Common myeloid progenitor, CD34-positive (primary cell): ENCODE measurements at regions not wholly inside any gene's neighbourhood (a gene's known extent, or its start where the extent isn't known, plus 50 kb on each side); places are given as distances from the start of the nearest gene placed in this dataset.
A peak's percentile ranks its signal among the peaks of the same experiment; 100 is the strongest.

ENCODE experiments used
- CTCF ChIA-PET: fragments of 350-600 bp; sonication (Branson Sonifier 250); formaldehyde crosslinking; loops from one replicate; lab custom pipeline; 2021; ENCODE audit warnings: antibody characterized with exemption; lab: Charles Lee
- POLR2A ChIA-PET: fragments of 350-600 bp; sonication (Branson Sonifier 250); formaldehyde crosslinking; loops from one replicate; lab custom pipeline; 2021; ENCODE audit warnings: antibody characterized with exemption; lab: Charles Lee
- DNase-seq, 3 donors: peaks; one replicate each; pipeline versions ENCODE4 v3.0.0 to v3.0.0-alpha.2; 2013
- H3K27ac ChIP-seq, 2 experiments: 1 replicate in 1 of 2; 2 replicates in 1 of 2; pipeline ENCODE4 v1.7.0; 2013; ENCODE audit warnings: inconsistent platforms in 2 of 2, low read length in 2 of 2, mild to moderate bottlenecking in 2 of 2, low read depth in 1 of 2, moderate library complexity in 1 of 2; ENCODE audit not compliant: severe bottlenecking in 2 of 2, insufficient read depth in 1 of 2, poor library complexity in 1 of 2
- H3K27me3 ChIP-seq, 5 experiments: replicated peaks in 2 of 5; 1 replicate in 3 of 5; 2 replicates in 2 of 5; pipeline versions ENCODE4 v1.6.1 to v1.7.0; 2013; ENCODE audit warnings: low read length in 4 of 5, mild to moderate bottlenecking in 2 of 5, moderate library complexity in 2 of 5, inconsistent platforms in 1 of 5; ENCODE audit not compliant: insufficient read depth in 5 of 5, control insufficient read depth in 4 of 5
- H3K36me3 ChIP-seq, 4 experiments: 1 replicate in 2 of 4; 2 replicates in 2 of 4; pipeline versions ENCODE4 v1.6.1 to v1.7.0; 2013; ENCODE audit warnings: low read length in 3 of 4, control low read depth in 1 of 4, mild to moderate bottlenecking in 1 of 4; ENCODE audit not compliant: control insufficient read depth in 4 of 4, insufficient read depth in 4 of 4
- H3K4me1 ChIP-seq, 4 experiments: 1 replicate in 3 of 4; 2 replicates in 1 of 4; pipeline versions ENCODE4 v1.6.1 to v1.7.1; 2013; ENCODE audit warnings: low read length in 3 of 4, mild to moderate bottlenecking in 3 of 4, control low read depth in 1 of 4, inconsistent platforms in 1 of 4, moderate library complexity in 1 of 4; ENCODE audit not compliant: control insufficient read depth in 4 of 4, insufficient read depth in 4 of 4; ENCODE audit errors: control extremely low read depth in 1 of 4
- H3K4me3 ChIP-seq, 7 experiments: 1 replicate in 4 of 7; 2 replicates in 3 of 7; pipeline versions ENCODE4 v1.5.1 to v1.7.0; 2013; ENCODE audit warnings: mild to moderate bottlenecking in 7 of 7, low read length in 6 of 7, moderate library complexity in 6 of 7, inconsistent platforms in 2 of 7, low read depth in 2 of 7, control low read depth in 1 of 7; ENCODE audit not compliant: insufficient read depth in 4 of 7, control insufficient read depth in 1 of 7; ENCODE audit errors: extremely low read depth in 1 of 7
- H3K9me3 ChIP-seq, 5 experiments: 1 replicate in 4 of 5; 2 replicates in 1 of 5; pipeline versions ENCODE4 v1.6.1 to v1.7.1; 2013; ENCODE audit warnings: low read length in 4 of 5, mild to moderate bottlenecking in 2 of 5, inconsistent platforms in 1 of 5, low read depth in 1 of 5, moderate library complexity in 1 of 5; ENCODE audit not compliant: control insufficient read depth in 4 of 5, insufficient read depth in 2 of 5; ENCODE audit errors: control extremely low read depth in 1 of 5
- WGBS: methylation state at CpG from one replicate; pipeline ENCODE4 v1.1.5; 2013; ENCODE audit not compliant: insufficient coverage; 5-methylcytosine and 5-hydroxymethylcytosine counted together

GRCh38 chr12:22740656-22741355 is 115.8 kb downstream of the ETNK1 start:
- WGBS, result 100% methylated on average over 2 of the region's 4 CpGs
- H3K27ac ChIP-seq, result no peak overlapping the region
- ChIA-PET CTCF (no interaction called here), POLR2A (no interaction called here)
- no peak for DNase-seq
- no peaks in the 10 kb centered on the region for H3K27me3 ChIP-seq
- H3K36me3 ChIP-seq, result no peaks in the 10 kb centered on the region
- no peaks in the 10 kb centered on the region for H3K4me1 ChIP-seq
- H3K9me3 ChIP-seq, result no peaks in the 10 kb centered on the region
- H3K4me3 ChIP-seq, result no peak overlapping the region

GRCh38 chr12:22743700-22744099 is 118.7 kb downstream of the ETNK1 start:
- H3K36me3 ChIP-seq, result no peaks in the 10 kb centered on the region
- H3K4me3 ChIP-seq, result no peak overlapping the region
- no peak for DNase-seq
- ChIA-PET CTCF (no interaction called here), POLR2A (no interaction called here)
- H3K9me3 ChIP-seq, result no peaks in the 10 kb centered on the region
- H3K27ac ChIP-seq, result no peak overlapping the region
- no peaks in the 10 kb centered on the region for H3K4me1 ChIP-seq
- no peaks in the 10 kb centered on the region for H3K27me3 ChIP-seq

GRCh38 chr12:22744197-22744596 is 119.2 kb downstream of the ETNK1 start:
- Histone ChIP-seq H3K27ac (no peak overlapping the region), H3K27me3 (no peaks in the 10 kb centered on the region), H3K4me1 (no peaks in the 10 kb centered on the region), H3K9me3 (no peaks in the 10 kb centered on the region), H3K4me3 (no peak overlapping the region), H3K36me3 (no peaks in the 10 kb centered on the region)
- WGBS, result 80% methylated on average over 1 of the region's 1 CpG
- ChIA-PET POLR2A (no interaction called here), CTCF (no interaction called here)
- no peak for DNase-seq

- 100% methylated on average over 2 of the region's 3 CpGs for WGBS
- DNase-seq, result no peak
- Histone ChIP-seq H3K9me3 (no peaks in the 10 kb centered on the region), H3K4me3 (no peak overlapping the region), H3K27me3 (no peaks in the 10 kb centered on the region), H3K36me3 (no peaks in the 10 kb centered on the region), H3K4me1 (no peaks in the 10 kb centered on the region), H3K27ac (no peak overlapping the region)
- POLR2A ChIA-PET, result no interaction called here
- CTCF ChIA-PET, result interaction anchor here (0.7 kb wide), 1 partner anchor 11 kb away, joined by 3 read pairs; no protein-coding TSS in a partner anchor
These were observed 121.7 kb downstream of the ETNK1 start for GRCh38 chr12:22746720-22747119.

- ChIA-PET POLR2A (no interaction called here), CTCF (no interaction called here)
- H3K9me3 ChIP-seq, result peaks cover 0 to 7% (median 0%) of the 10 kb centered on the region in 5 experiments
- H3K27me3 ChIP-seq, result no peaks in the 10 kb centered on the region
- WGBS, result 0% methylated on average over 1 of the region's 1 CpG
- H3K36me3 ChIP-seq, result no peaks in the 10 kb centered on the region
- no peaks in the 10 kb centered on the region for H3K4me1 ChIP-seq
- DNase-seq, result peak in 2 of 3 donors; percentile 2 to 5
- H3K27ac ChIP-seq, result no peak overlapping the region
- no peak overlapping the region for H3K4me3 ChIP-seq
These were observed 130.7 kb downstream of the ETNK1 start for GRCh38 chr12:22755629-22756028.

- Histone ChIP-seq H3K36me3 (no peaks in the 10 kb centered on the region), H3K4me3 (no peak overlapping the region), H3K27me3 (no peaks in the 10 kb centered on the region), H3K4me1 (no peaks in the 10 kb centered on the region), H3K27ac (no peak overlapping the region), H3K9me3 (peaks cover 0 to 7% (median 0%) of the 10 kb centered on the region in 5 experiments)
- DNase-seq, result no peak
- ChIA-PET CTCF (no interaction called here), POLR2A (no interaction called here)
- 91% methylated on average over 5 of the region's 8 CpGs for WGBS
These were observed 135.1 kb downstream of the ETNK1 start for GRCh38 chr12:22759769-22760674.
